GM19395 (cell line): ENCODE measurements at regions not wholly inside any gene's neighbourhood (a gene's known extent, or its start where the extent isn't known, plus 50 kb on each side); places are given as distances from the start of the nearest gene placed in this dataset.
"Not testable (repeated sequence)": the region's sequence is repeated elsewhere in the genome, so short reads cannot be mapped to it uniquely, and the experiment has no call there.

Experiments
- ATAC-seq: cut with Tn5 transposase; IDR thresholded peaks from one replicate; pipeline ENCODE4 v1.9.1; 2021; ENCODE audit warnings: mild to moderate bottlenecking, moderate library complexity; ENCODE audit not compliant: unreplicated experiment

- not testable (repeated sequence) for ATAC-seq
Measured at GRCh38 chr4:67412153-67412712, 133.1 kb downstream of the CENPC start.

- ATAC-seq: no peak
Measured at GRCh38 chr4:67403342-67403741, 142.0 kb downstream of the CENPC start.

DNA sequence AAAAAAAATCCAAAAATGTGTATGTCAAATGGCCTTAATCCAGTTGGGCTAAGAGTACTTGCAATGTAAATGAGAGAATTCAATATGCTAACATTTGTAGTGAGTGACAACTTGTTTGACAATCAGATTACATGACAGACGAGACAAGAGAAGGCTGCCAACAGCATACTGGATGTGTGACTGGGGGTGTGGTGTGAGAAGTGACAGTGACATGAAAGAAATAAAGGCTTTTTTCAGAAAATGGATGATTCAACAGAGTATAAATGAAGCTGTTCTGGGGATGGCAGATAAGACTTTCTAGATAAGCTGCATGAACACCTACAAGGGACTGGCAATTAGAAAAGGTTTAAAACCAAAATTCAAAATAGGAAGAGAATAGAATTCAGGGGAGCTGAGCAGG lies 143.4 kb downstream of the CENPC start:
- ATAC-seq: no peak

DNA sequence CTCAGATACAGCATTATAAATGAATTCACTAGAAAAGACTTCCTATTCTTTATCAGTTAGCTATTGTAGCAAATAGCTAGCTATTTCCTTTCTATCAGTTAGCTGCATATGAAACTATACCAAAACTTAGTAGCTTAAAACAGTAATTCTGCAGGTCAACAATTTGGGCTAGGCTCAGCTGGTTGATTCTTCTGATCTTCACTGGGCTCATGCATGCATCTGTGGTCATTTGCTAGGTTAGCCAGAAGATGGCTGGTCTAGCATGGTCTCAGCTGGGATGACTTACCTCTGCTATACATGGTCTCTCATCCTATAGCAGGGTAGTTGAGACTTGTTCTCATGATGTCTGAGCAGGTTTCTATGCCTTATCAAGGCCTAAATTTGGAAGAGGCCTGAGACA lies 147.4 kb downstream of the CENPC start:
- ATAC-seq: no peak

DNA sequence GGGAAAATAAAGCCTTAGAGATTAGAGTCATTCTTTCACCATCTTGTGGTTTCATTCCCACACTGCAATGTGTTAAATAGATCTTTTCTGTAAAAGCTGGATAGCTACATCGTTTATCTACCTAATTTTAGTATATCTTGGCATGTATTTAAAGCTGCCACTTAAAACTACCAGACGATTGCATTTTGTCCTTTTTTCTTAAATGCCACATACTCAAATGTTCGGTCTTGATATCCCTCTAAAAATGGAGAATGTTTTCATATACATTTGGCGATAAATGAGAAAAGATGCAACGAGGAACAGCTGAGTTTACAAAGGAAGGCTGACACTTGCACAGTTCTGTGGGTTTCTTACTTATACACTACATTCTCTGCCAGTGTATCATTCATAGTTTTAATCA lies 148.3 kb downstream of the CENPC start:
- no peak for ATAC-seq

DNA sequence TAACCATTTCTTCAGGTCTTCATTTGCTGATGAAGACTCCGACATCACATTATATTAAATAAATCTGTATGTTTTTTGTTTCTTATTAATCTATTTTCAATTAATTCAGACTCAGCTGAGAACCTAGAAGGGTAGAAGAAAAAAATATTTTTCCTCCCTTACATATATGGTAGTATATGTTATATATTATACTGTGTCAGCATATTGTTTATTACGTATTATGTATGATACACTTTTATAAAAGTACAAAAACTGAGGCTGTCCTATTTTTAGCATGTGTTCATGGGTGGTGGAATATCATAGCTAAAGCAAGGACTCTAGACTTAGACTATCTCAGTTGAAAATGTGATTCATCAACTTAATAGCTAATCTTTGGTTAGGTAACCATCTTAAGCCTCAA lies 149.3 kb downstream of the CENPC start:
- ATAC-seq: no peak

DNA sequence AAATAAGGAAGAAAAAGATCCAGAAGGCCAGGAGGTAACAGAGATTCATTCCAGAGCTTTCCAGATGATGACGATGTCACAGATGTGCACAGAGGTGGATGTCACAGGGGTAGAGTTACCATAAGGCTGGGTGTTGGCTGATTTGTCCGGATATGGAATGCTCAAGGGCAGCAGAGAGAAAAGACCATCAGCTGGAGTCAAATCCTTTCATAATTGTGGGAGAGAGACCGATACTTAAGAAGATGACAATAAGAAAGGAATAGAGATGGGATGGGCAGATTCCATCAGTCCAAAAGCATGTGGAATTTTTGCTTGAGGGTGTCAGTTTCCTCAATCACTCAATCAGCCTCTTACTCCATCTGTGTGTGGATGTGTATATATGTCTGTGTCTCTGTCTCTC lies 150.4 kb downstream of the CENPC start:
- ATAC-seq: no peak

DNA sequence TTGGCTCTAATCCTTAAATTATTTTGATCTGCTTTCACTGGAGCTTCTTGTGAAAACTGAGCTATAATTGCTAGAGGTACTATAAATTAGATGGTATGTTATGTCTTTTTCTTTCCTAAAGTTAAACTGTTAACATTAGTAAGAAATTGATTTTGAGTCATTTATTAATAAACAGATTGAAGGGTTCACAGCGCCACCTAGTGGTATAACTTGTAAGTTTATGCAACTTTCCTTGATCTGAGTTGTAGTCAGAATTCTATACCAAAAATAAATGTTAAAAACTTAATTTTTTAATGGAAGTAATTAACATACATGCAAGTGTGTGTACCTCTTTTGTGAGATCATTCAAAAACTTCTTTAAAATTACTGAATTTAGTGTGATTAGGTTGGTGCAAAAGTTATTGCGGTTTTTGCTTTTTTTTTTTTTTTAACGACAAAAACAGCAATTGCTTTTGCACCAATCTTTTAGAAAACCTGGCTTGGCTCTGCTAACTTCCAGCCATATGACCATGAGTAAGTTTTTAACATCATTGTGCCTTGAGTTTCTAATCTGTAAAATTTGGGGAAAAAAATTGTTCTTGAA lies 151.5 kb downstream of the CENPC start:
- ATAC-seq: no peak

GRCh38 chr4:67393007-67393406 lies 152.3 kb downstream of the CENPC start:
- no peak for ATAC-seq

DNA sequence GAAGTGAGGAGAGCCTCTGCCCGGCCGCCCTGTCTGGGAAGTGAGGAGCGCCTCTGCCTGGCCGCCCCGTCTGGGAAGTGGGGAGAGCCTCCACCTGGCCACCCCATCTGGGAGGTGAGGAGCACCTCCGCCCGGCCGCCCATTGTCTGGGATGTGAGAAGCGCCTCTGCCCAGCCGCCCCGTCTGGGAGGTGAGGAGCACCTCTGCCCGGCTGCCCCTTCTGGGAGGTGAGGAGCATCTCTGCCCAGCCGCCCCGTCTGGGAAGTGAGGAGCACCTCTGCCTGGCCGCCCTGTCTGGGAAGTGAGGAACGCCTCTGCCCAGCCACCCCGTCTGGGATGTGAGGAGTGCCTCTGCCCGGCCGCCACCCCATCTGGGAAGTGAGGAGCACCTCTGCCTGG lies 163.9 kb downstream of the CENPC start:
- not testable (repeated sequence) for ATAC-seq

DNA sequence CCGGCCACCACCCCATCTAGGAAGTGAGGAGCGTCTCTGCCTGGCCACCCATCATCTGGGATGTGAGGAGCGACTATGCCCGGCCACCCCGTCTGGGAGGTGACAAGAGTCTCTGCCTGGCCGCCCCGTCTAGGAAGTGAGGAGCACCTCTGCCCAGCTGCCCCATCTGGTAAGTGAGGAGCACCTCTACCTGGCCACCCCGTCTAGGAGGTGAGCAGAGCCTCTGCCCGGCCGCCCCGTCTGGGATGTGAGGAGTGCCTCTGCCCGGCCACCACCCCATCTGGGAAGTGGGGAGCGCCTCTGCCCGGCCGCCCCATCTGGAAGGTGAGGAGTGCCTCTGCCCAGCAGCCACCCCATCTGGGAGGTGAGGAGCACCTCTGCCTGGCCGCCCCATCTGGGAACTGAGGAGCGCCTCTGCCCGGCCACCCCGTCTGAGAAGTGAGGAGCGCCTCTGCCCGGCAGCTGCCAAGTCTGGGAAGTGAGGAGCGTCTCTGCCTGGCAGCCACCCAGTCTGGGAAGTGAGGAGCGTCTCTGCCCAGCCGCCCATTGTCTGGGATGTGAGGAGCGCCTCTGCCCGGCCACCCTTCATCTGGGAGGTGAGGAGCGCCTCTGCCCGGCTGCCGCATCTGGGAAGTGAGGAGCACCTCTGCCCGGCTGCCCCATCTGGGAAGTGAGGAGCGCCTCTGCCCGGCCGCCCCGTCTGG lies 164.4 kb downstream of the CENPC start:
- ATAC-seq: not testable (repeated sequence)

GRCh38 chr4:67380154-67380553 lies 165.1 kb downstream of the CENPC start:
- no peak for ATAC-seq

GRCh38 chr4:67375291-67375690 lies 170.0 kb downstream of the CENPC start:
- no peak for ATAC-seq

- ATAC-seq: no peak
Measured at GRCh38 chr4:67371615-67372014, 173.7 kb downstream of the CENPC start.

DNA sequence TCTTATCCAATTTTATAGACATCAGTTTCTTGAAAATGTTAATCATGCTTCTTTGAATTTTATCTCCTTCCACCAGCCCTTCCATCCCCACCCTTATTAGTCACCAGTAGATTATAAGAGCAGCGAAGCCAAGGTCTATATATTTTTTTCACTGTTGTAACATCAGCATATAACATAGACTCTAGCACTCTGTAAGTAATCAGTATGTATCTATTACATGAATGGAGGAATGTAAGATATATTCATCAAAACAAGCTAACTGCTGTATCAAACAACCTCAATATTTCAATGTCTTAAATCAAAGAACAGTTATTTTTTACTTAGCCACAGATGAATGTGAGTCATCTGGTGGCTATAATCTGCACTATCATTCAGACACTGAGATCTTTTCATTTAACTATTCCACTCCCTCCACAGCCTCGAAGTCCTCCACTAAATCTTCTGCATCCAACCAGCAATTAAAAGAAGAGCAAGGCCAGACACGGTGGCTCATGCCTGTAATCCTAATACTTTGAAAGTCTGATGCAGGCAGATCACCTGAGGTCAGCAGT lies 178.9 kb downstream of the CENPC start:
- no peak for ATAC-seq

DNA sequence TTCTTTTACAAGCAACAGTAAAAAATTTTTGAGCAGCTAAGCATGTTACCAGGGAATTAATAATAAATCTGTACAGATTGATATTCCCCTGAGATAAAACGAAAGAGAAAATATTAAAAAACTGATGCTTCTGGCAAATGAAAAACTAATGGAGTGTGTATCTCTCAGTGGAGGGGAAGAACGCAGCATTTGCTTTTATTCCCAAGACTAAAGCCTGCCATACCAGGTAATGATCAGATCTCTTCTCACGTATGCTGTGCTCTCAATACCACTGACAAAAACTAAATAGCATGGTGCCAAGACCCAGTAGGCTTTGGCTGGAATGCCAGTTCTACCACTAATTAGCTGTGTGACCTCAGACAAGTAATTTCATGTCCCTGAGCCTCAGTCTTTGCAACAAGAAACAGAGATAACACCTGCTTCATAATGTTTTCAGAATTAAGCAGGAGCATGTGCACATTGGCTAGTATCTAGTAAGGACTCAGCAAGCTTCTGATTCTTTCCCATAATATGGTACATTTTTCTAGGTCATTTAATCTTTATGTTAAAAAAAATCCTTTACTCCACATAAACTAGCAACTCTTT lies 179.6 kb downstream of the CENPC start:
- no peak for ATAC-seq

DNA sequence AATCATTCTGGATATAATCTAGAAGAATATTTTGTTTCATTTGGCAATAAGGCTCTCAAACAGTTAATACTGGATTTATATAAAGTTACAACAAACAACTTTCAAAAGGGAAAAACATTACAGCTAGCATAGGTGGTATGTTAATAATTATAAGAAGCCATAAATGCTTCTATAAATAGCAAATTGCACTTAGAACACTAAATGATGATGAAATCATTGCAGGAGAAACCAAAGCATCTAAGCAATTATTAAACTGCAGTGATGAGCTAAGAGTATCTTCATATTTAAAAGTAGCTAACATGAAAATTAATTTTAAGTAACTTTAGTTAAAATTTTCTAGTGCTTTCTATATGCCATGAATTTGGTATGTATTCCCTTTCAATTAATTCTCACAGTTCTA lies 189.5 kb downstream of the CENPC start:
- ATAC-seq: no peak

- ATAC-seq: no peak
Measured at GRCh38 chr4:67346654-67347053, 198.6 kb downstream of the CENPC start.

GRCh38 chr4:67344594-67345380 lies 200.5 kb downstream of the CENPC start:
- ATAC-seq: no peak

GRCh38 chr4:67343199-67343598 lies 202.1 kb downstream of the CENPC start:
- ATAC-seq: no peak

GRCh38 chr4:67342291-67342690 lies 203.0 kb downstream of the CENPC start:
- no peak for ATAC-seq
